ENCODE measurements at regions not wholly inside any gene's neighbourhood (a gene's known extent, or its start where the extent isn't known, plus 50 kb on each side); places are given as distances from the start of the nearest gene placed in this dataset.
"Not testable (repeated sequence)": the region's sequence is repeated elsewhere in the genome, so short reads cannot be mapped to it uniquely, and the experiment has no call there.

DNA sequence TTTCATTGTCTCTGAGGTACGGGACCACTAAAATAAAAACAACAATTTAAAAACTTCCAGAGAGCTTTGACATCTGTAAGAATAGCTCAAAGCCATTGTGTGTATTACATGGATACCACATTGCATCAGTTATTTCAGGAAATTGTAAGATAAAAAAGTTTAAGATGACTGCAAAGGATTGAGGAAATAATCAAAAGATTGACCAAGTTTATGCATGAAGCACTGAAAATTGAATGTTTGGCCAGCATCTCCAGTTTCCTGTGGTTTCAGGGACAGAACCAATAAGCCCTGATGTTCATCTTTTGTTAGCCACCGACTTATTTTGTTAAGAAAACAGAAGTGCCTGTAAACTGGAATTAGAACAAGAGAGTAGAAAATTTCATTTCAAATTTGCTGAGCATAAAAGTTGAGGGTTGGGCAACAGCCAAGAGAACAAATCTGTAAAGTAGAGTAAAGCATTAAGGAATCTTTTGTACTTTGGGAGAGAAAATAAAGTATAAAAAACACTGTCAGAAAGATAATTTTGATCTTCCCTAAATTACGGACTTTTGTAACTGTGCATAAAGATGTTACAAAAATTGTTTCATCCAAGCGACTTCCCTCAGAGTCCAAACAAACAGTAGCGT, 211.5 kb upstream of the P2RY1 start:
- no peak for DNase-seq

- no peak for DNase-seq
Observed at GRCh38 chr3:152626226-152626625, 208.7 kb upstream of the P2RY1 start.

DNA sequence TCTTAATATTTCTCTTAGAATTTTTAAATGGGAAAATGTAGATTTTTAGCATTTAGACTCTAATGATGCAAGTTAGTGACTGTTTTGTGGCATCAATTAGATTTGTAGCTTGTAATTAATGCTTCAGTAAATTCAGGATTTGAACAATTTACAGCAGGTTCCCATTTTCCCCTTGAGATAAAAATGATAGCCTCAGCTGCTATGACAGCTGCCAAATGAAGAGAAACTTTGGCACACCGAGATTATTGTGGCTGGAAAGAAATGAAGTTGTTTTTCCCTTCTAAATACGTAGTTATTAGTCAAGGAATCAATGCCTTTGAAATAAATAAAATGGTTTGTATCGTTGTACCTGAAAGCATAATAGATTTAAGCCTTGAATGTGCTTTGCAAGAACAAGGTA, 206.4 kb upstream of the P2RY1 start:
- no peak for DNase-seq

GRCh38 chr3:152629363-152630122, 205.4 kb upstream of the P2RY1 start:
- no peak for DNase-seq

DNA sequence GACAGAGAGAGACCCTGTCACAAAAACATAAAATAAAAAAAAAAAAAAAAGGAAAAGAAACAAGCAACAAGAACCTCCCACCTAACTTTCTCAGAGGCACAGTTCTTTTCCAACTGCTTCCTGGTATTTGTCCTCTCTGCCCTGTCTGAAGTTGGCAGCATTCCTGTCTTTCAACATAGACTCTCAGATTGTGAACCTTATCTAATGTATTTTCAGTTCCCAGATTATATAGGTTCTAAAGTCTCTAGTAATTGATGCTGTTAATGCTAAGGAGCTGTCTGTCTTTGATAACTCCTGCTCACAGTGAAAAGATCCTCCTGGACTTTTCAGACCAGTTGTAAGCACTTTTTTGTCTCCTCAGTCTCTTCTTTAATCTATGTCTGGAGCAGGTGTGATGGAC, 199.5 kb upstream of the P2RY1 start:
- DNase-seq: no peak

DNA sequence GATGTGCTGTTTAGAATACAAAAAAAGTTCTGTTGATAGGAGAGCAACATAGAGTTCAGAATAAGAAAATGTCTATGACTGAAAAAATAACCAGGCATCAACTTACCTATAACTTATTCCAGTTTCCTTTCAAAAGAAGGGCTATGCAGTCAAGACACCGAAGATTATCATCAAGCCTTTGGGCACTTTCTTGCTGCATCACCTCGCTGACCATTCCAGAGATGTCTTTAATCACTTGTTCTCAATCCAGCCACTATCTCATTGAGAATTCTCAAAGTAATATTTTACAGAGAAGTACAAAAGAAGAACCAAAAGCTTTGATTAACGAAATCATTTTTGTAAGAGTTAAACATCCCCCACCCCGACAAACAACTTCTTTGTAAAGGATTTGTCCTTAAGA, 198.3 kb upstream of the P2RY1 start:
- DNase-seq: no peak

DNA sequence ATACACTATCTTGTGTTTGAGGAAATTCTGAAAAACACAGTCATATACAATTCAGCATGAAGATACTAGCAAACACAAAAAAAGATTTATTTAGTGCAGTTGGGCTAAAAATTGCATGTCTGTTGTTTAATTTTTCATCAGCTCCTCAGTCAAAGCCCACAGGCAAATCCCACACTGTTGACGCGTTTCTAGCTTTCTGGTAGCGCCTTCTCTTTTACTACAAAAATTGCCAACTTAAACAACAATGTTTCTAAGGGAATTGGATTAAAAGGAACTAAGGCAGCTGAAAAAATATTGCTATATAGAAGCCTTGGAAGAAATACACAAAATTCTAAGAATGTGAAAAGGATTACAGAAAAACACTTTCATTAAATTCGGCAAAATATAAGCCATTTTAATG, 196.7 kb upstream of the P2RY1 start:
- no peak for DNase-seq

DNA sequence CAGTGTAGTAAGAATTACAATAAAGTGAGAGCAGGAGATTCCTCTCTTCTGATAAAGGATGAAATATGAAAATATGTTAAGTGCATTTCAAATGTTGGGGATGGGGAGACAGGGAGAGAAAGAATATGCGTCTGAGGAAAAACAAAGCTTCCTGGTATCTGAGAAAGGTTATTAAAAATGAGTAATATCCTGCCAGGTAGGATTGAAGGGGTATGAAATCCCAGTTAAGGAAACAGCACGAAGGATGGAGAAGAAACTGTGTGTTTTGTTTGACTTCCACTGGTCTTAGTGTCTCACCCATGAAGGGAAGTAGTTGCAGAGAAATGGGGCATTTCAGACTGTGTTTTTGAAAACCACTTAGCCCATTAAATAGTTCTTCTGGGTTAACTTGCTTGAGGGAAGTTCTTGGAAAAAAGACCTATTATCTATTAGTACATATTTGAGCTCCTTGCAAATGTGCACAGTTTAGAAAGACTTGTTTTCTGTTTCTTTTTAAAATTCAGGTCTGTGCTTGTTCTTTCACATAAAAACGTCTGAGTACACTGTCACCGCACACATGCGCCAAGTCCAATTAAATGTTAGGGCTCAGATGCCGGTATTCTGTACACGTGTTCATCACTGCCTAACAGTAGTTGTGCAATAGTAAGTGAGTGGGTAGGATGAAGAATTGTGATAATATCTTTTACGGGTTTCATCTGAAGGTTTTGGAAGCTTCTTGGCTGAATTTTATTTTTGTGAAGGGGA, 196.1 kb upstream of the P2RY1 start:
- no peak for DNase-seq

DNA sequence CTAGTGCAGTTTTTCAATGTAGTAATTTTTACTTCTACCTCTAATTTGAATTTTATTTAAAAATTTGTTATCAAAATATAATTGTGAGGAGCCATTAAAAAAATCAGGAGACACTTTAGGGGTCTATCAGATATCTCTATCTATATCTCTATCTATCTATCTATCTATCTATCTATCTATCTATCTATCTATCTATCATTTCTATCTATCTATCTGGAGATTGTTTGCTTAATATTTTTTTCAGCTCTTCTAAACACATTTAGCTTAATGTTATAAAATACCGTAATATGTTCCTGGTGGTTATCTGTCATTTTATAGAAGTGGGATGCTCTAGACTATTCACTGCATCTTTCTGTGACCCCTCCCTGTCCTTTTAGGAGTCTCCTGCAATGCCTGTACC, 193.7 kb upstream of the P2RY1 start:
- no peak for DNase-seq

- DNase-seq: no peak
Observed at GRCh38 chr3:152642658-152643057, 192.3 kb upstream of the P2RY1 start.

DNA sequence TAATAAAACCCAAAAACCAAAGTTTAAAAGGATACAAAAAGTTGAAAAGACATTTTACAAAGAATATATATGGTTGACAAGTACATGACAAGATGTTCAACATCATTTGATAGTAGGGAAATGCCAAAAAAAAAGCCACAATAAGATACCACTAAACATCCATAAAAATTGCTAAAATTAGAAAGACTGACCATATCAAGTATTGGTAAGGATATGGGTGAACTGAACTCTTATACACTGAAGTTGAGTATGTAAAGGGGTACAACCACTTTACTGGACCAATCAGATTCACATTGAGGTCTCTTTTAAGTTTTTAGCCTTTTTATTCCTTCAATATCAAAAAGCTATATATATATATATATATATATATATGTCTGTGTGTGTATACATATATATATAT, 190.5 kb upstream of the P2RY1 start:
- no peak for DNase-seq

- no peak for DNase-seq
Observed at GRCh38 chr3:152646004-152646403, 188.9 kb upstream of the P2RY1 start.

DNA sequence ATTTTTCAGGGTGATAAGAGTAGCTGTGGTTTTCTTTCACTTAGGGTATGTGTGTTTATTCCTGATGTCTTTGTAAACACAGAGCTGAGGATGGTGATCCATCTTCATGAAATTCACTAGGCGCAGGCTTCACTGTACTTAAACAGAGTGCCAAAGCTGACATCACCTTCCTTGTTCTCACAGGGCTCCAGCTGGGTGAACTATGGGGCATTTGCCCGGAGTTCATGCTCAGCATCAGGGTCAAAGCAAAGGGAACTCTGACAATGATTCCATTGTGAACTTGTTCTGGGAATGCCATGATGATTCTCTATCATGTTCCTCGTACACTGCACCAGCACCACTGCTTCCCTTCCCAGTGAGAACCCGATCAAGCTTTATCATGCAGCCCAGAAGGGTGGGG, 184.8 kb upstream of the P2RY1 start:
- no peak for DNase-seq

DNA sequence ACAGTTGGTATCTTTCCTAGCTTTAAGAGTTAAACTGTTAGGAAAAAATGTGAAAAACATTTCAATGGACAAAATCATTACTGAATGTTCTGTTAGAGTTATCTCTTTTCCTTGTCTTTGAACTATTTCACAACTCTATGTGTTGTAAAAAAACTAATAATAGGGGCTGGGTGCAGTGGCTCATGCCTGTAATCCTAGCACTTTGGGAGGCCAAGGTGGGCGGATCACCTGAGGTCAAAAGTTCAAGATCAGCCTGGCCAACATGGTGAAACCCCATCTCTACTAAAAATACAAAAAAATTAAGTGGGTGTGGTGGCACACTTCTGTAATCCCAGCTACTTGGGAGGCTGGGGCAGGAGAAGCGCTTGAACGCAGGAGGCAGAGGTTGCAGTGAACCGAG, 184.0 kb upstream of the P2RY1 start:
- DNase-seq: not testable (repeated sequence)

- DNase-seq: no peak
Observed at GRCh38 chr3:152656214-152656971, 178.5 kb upstream of the P2RY1 start.

GRCh38 chr3:152656972-152657355, 178.0 kb upstream of the P2RY1 start:
- no peak for DNase-seq

DNA sequence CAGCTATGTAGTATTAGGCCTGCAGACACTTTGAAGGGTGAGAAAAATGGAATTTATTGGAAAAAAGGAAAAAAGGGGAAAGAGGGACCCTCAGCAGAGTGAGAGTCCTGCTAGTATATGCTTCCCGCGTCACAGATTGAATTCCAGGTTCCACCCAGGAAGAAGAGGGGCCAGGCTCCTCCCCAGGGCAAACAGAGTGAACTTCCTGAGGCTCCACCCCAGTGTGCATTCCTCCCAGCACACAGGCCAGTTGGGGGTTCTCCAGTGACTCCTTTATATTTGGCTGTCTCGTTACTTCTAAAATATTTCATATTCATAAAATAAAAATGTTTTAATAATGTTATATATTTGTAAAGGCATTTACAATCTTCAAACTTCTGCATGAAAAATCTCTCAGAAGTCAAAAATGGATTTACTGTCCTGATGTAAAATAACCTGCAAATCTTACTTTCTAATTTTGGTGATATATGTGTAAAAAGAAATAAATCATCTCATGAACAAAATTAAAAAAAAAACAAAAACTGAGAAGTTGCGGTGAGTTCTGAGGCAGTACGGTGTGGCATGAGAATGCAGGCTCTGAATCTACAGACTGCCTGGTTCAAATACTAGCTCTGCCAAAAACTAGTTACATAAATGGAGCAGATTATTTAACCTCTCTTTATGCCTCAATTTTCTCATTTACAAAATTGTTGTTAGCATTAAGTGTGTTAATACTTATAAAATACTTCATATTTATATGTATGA, 175.8 kb upstream of the P2RY1 start:
- DNase-seq: no peak

DNA sequence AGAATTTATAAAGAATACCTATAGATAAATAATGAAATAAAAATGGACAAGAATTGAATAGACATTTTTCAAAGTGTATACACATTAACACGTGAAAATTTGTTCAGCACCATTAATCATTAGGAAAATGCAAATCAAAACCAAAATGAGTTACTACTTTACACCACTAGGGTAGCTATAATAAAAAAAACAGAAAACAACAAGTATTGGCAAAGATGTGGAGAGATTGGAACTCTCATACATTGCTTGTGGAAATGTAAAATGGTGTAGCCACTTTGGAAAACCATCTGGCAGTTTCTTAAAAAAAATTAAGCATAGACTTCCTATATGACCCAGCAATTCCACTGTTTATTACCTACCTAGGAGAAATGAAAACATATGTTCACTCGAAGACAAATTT, 172.8 kb upstream of the P2RY1 start:
- DNase-seq: no peak

DNA sequence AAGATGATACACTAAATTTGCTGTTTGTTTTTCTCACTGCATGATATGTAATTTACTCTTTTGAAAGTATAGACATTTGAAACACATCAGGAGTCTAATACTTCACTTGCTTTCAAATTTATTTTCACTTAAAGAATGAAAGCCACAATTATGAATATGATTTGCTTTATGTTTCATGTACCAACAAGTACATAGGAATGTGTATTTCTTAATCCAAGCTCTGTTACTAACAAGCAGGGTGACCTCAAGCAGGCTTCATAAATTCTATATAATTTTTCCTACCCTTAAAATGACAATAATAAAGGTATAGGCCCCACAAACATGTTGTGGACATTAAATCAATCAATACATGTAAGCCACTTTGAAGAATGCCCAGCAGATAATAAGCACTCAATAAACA, 170.2 kb upstream of the P2RY1 start:
- DNase-seq: no peak

- no peak for DNase-seq
Observed at GRCh38 chr3:152667267-152667666, 167.7 kb upstream of the P2RY1 start.

DNA sequence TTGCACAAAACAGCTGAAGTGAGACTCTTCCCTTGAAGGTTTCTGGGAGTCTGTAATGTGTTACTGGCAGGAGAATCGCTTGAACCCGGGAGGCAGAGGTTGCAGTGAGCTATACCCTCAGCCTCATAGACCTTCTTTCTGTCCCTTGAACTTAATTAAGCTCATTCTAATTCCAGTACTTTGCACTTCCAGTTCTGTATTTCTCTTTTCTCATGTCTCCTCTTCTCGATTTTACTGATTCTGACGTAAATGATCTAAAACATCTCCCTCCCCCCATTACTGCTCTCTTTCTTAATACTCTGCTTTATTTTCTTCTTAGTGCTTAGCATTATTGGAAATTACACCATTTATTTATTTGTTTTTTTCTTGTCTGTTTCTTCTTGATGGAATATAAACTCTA, 165.4 kb upstream of the P2RY1 start:
- no peak for DNase-seq

DNA sequence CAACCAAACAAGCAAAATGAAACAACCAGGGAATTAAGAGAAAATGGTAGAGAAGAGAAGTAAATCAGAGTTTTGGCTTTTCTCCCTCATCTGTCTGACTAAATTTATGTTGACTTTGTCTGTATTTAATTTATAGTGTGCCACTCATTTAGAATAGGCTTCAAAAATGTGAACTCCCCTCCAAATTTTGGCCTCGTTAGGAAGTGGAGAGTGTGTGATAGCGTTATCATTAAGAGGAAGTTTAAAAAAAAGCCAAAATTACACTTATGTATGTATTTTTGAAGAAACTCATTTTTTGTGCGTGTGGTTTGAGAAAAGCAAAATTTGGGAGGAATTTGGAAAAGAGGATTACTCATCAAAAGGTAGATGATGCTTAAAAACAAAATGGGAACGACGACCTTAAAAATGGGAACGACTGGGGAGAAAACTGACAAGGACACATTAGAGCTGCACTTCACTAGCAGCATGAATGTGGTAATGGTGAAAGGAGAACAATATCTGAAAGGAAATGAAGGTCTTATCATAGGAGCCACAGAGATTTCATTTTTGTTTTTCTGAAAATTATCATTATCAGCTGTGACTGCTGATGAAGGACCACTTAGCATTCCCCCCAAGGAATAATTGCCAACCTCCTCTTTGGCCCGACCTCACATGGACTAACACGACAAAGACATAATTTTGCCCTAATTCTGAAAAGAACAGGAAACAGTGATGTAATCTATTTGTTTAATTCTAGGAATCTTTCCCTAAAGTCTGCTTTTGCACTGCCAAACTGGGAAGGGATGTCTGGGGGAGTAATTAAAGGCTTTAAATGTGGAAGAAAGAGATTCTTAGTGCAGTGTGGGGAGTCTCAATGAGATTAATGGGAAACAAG, 163.2 kb upstream of the P2RY1 start:
- no peak for DNase-seq

Measured in NCI-H510A (cell line).